ENCODE measurements at regions not wholly inside any gene's neighbourhood (a gene's known extent, or its start where the extent isn't known, plus 50 kb on each side); places are given as distances from the start of the nearest gene placed in this dataset.

GRCh38 chr18:28768791-28769768, 592.1 kb upstream of the CDH2 start:
- DNase-seq: no peak
- Mint-ChIP-seq H3K27ac (no peak overlapping the region), H3K4me3 (no peak overlapping the region), H3K4me1 (peaks cover 9% of the 10 kb centered on the region), H3K36me3 (ENCODE audit: low read depth) (no peaks in the 10 kb centered on the region), H3K27me3 (no peaks in the 10 kb centered on the region), H3K9me3 (peaks cover 2% of the 10 kb centered on the region)
- CTCF ChIA-PET: no interaction called here
- POLR2A ChIA-PET: no interaction called here

DNA sequence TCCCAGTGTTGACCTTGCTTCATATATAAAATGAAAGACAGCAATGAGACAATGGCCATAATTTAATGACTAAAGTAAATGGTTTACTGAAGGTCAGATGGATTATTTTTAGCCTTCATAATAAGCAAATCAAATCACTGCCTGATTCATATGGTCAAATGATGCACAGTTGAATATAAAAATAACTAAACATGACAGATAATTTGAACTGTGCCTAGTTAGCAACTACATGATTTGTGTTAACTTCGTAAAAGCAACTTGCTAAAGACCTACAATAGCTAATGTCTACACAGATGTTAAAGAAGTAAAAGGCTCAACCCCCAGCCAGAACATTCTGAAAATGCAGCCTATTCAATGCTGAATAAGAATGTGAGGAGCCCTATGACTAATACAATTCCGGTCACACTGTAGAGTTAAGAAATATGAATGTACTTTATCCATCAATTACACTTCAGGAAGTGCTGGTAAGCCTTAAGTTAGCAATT, 590.8 kb upstream of the CDH2 start:
- no peak overlapping the region for H3K4me3 Mint-ChIP-seq

DNA sequence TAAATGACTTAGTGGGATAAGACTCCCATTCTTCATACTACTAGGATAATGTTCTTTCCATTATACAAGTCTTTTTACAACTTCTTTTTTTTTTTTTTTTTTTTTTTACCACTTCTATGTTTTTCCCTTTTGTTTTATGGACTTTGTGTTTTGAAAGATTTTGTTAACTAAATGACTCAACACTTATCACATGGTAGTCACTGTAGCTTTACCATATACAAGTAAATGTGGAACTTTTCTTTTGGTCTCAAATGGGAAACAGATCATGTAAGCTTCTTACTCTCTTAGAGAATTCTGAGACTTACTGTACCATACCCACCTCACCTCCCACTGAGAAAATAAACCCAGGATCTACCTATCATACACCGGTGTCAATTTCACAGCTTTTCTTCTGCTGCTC, 590.3 kb upstream of the CDH2 start:
- ChIA-PET CTCF (no interaction called here), POLR2A (no interaction called here)
- no peaks in the 10 kb centered on the region for H3K27me3 Mint-ChIP-seq
- no peak for DNase-seq
- H3K4me1 Mint-ChIP-seq: peaks cover 6% of the 10 kb centered on the region
- no peaks in the 10 kb centered on the region for H3K36me3 Mint-ChIP-seq (ENCODE audit: low read depth)
- no peak overlapping the region for H3K27ac Mint-ChIP-seq
- H3K9me3 Mint-ChIP-seq: peaks cover 2% of the 10 kb centered on the region
- no peak overlapping the region for H3K4me3 Mint-ChIP-seq

More for the DNA sequence above, 590.8 kb upstream of the CDH2 start:
- H3K4me1 Mint-ChIP-seq: peaks cover 6% of the 10 kb centered on the region
- no peak for DNase-seq
- H3K36me3 Mint-ChIP-seq (ENCODE audit: low read depth): no peaks in the 10 kb centered on the region
- H3K27ac Mint-ChIP-seq: no peak overlapping the region
- ChIA-PET CTCF (no interaction called here), POLR2A (no interaction called here)
- no peaks in the 10 kb centered on the region for H3K27me3 Mint-ChIP-seq
- peaks cover 2% of the 10 kb centered on the region for H3K9me3 Mint-ChIP-seq

DNA sequence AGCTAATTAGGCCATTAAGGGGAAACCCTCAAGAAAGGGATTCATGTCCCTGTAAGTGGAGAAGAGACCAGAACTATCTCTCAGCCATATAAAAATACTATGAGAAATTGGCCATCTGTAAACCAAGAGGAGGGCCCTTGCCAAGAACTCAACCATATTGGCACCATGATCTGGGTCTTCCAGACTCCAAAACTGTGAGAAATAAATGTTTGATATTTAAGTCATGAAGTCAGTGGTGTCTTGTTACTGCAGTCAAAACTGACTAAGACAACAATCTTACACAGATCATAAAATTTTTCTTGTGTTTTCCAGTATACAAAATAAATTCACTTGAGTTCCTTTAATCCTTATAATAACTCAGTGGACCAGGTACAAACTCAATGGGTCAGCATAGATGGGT, 589.8 kb upstream of the CDH2 start:
- H3K9me3 Mint-ChIP-seq: peaks cover 2% of the 10 kb centered on the region
- ChIA-PET POLR2A (no interaction called here), CTCF (no interaction called here)
- H3K4me1 Mint-ChIP-seq: peaks cover 5% of the 10 kb centered on the region
- no peak overlapping the region for H3K27ac Mint-ChIP-seq
- no peaks in the 10 kb centered on the region for H3K27me3 Mint-ChIP-seq
- no peak overlapping the region for H3K4me3 Mint-ChIP-seq
- DNase-seq: no peak
- H3K36me3 Mint-ChIP-seq (ENCODE audit: low read depth): no peaks in the 10 kb centered on the region

DNA sequence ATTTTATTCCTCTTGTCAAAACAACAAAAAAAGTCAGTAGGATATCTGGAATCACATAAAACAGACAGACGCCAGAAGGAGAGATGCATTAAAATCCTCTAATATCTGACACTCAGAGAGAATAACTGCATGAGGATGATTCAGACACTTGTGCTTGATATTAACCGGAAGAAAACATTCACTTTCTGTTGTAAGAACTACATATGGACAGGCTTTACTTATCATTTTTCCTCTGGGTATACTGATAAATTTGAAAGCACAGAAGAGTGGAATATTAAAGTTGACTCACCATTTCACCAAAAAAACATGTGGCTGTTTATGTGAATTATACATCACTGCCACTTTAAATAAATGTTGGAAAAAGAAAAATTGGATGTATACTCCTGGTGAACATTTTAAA, 589.1 kb upstream of the CDH2 start:
- H3K9me3 Mint-ChIP-seq: peaks cover 2% of the 10 kb centered on the region
- H3K4me1 Mint-ChIP-seq: peaks cover 2% of the 10 kb centered on the region

GRCh38 chr18:28760299-28760698, 583.4 kb upstream of the CDH2 start:
- no peak overlapping the region for H3K27ac Mint-ChIP-seq

More for the DNA sequence above, 589.1 kb upstream of the CDH2 start:
- H3K27ac Mint-ChIP-seq: no peak overlapping the region
- no peaks in the 10 kb centered on the region for H3K36me3 Mint-ChIP-seq (ENCODE audit: low read depth)
- POLR2A ChIA-PET: no interaction called here
- no peak for DNase-seq
- H3K4me3 Mint-ChIP-seq: no peak overlapping the region
- no peaks in the 10 kb centered on the region for H3K27me3 Mint-ChIP-seq
- CTCF ChIA-PET: no interaction called here

GRCh38 chr18:28757466-28758008, 580.6 kb upstream of the CDH2 start:
- Mint-ChIP-seq H3K9me3 (no peaks in the 10 kb centered on the region), H3K27ac (no peak overlapping the region), H3K4me3 (no peak overlapping the region), H3K4me1 (no peaks in the 10 kb centered on the region), H3K36me3 (ENCODE audit: low read depth) (no peaks in the 10 kb centered on the region), H3K27me3 (no peaks in the 10 kb centered on the region)
- ChIA-PET POLR2A (no interaction called here), CTCF (no interaction called here)
- DNase-seq: no peak

More at GRCh38 chr18:28760299-28760698, 583.4 kb upstream of the CDH2 start:
- POLR2A ChIA-PET: interaction anchor here (0.6 kb wide), 1 partner anchor 35 kb away, joined by 4 read pairs; no protein-coding TSS in a partner anchor
- no peak for DNase-seq
- no peaks in the 10 kb centered on the region for H3K4me1 Mint-ChIP-seq
- H3K9me3 Mint-ChIP-seq: peaks cover under 1% of the 10 kb centered on the region
- no peaks in the 10 kb centered on the region for H3K36me3 Mint-ChIP-seq (ENCODE audit: low read depth)
- H3K4me3 Mint-ChIP-seq: no peak overlapping the region
- CTCF ChIA-PET: no interaction called here
- no peaks in the 10 kb centered on the region for H3K27me3 Mint-ChIP-seq

GRCh38 chr18:28743115-28743514, 566.2 kb upstream of the CDH2 start:
- Mint-ChIP-seq H3K27ac (no peak overlapping the region), H3K4me1 (no peaks in the 10 kb centered on the region), H3K36me3 (ENCODE audit: low read depth) (no peaks in the 10 kb centered on the region), H3K4me3 (no peak overlapping the region), H3K27me3 (no peaks in the 10 kb centered on the region), H3K9me3 (no peaks in the 10 kb centered on the region)
- CTCF ChIA-PET: no interaction called here
- POLR2A ChIA-PET: no interaction called here
- no peak for DNase-seq

DNA sequence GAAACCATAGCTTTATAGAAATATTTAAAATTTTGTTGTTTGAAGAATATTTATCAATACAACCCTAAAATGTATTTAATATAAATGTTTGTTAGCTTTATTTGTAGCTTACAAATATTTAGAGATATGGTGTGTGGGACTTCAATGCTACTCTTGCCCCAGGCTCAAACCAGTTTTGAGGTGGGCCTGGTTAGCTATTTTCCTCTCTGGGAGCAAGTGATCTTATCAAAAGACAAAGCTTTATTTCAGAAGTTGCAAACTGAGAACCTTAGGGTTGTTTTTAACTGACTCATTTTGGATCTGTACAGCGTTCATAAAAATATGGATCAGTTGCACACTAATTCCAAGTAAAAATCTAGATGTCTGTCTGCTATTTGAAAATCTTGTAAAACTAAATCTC, 563.6 kb upstream of the CDH2 start:
- POLR2A ChIA-PET: no interaction called here
- CTCF ChIA-PET: no interaction called here
- Mint-ChIP-seq H3K9me3 (peaks cover 2% of the 10 kb centered on the region), H3K4me1 (no peaks in the 10 kb centered on the region), H3K36me3 (ENCODE audit: low read depth) (no peaks in the 10 kb centered on the region), H3K4me3 (no peak overlapping the region), H3K27ac (no peak overlapping the region), H3K27me3 (no peaks in the 10 kb centered on the region)
- no peak for DNase-seq

GRCh38 chr18:28736951-28737350, 560.0 kb upstream of the CDH2 start:
- Mint-ChIP-seq H3K27me3 (no peaks in the 10 kb centered on the region), H3K36me3 (ENCODE audit: low read depth) (no peaks in the 10 kb centered on the region), H3K4me1 (no peaks in the 10 kb centered on the region), H3K9me3 (peaks cover 4% of the 10 kb centered on the region), H3K27ac (no peak overlapping the region), H3K4me3 (no peak overlapping the region)
- no peak for DNase-seq
- ChIA-PET POLR2A (no interaction called here), CTCF (no interaction called here)

- Mint-ChIP-seq H3K27ac (no peak overlapping the region), H3K4me1 (no peaks in the 10 kb centered on the region), H3K4me3 (no peak overlapping the region), H3K36me3 (ENCODE audit: low read depth) (no peaks in the 10 kb centered on the region), H3K9me3 (peaks cover 4% of the 10 kb centered on the region), H3K27me3 (no peaks in the 10 kb centered on the region)
- no peak for DNase-seq
- ChIA-PET CTCF (no interaction called here), POLR2A (no interaction called here)
Observed at GRCh38 chr18:28736223-28736622, 559.3 kb upstream of the CDH2 start.

GRCh38 chr18:28735731-28736130, 558.8 kb upstream of the CDH2 start:
- H3K36me3 Mint-ChIP-seq (ENCODE audit: low read depth): no peaks in the 10 kb centered on the region
- CTCF ChIA-PET: no interaction called here
- H3K27ac Mint-ChIP-seq: no peak overlapping the region
- DNase-seq: no peak
- POLR2A ChIA-PET: no interaction called here
- no peaks in the 10 kb centered on the region for H3K4me1 Mint-ChIP-seq
- no peaks in the 10 kb centered on the region for H3K27me3 Mint-ChIP-seq
- no peak overlapping the region for H3K4me3 Mint-ChIP-seq
- H3K9me3 Mint-ChIP-seq: peaks cover 4% of the 10 kb centered on the region

- H3K9me3 Mint-ChIP-seq: peaks cover 2% of the 10 kb centered on the region
- POLR2A ChIA-PET: no interaction called here
Observed at GRCh38 chr18:28729321-28729720, 552.4 kb upstream of the CDH2 start.

DNA sequence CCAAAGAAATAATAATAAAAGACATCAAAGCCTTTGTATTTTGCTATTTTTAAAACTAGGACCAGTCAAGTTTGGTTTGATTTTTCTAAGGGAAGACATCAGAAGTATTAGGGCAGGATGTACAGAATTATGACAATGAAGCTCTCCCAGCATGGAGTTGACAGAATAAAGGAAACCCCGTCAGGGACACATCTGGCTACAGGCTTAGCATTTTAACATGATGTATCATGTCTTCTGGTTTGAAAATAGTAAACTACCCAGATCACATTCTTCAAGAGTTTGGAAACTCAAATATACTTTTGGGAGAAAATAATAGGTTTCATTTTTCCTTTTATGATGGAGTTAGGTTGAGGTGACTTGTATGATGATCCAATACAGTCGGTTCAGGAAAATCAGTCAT, 552.0 kb upstream of the CDH2 start:
- H3K9me3 Mint-ChIP-seq: peaks cover 2% of the 10 kb centered on the region
- no peak overlapping the region for H3K27ac Mint-ChIP-seq
- CTCF ChIA-PET: no interaction called here

More at GRCh38 chr18:28729321-28729720, 552.4 kb upstream of the CDH2 start:
- Mint-ChIP-seq H3K27ac (no peak overlapping the region), H3K36me3 (ENCODE audit: low read depth) (no peaks in the 10 kb centered on the region), H3K4me1 (no peaks in the 10 kb centered on the region), H3K27me3 (no peaks in the 10 kb centered on the region), H3K4me3 (no peak overlapping the region)
- CTCF ChIA-PET: no interaction called here
- DNase-seq: no peak

More for the DNA sequence above, 552.0 kb upstream of the CDH2 start:
- no peak for DNase-seq
- Mint-ChIP-seq H3K4me3 (no peak overlapping the region), H3K36me3 (ENCODE audit: low read depth) (no peaks in the 10 kb centered on the region), H3K4me1 (no peaks in the 10 kb centered on the region), H3K27me3 (no peaks in the 10 kb centered on the region)
- POLR2A ChIA-PET: no interaction called here

All from activated CD4-positive, alpha-beta T cell treated with anti-CD3 and anti-CD28 coated beads, Interleukin-2, amount 10 ng/mL, durations not matched to agents 7 days and 5 days (primary cell).